Ascending aorta (tissue), 2 donors: ENCODE measurements at regions not wholly inside any gene's neighbourhood (a gene's known extent, or its start where the extent isn't known, plus 50 kb on each side); places are given as distances from the start of the nearest gene placed in this dataset.

Experiments used
- DNase-seq, 2 donors: peaks; one replicate each; pipeline ENCODE4 v3.0.0-alpha.2; 2019; ENCODE audit warnings: low spot score in 2 of 2
- H3K27ac ChIP-seq, 2 donors: fragments of 200-600 bp; sonication (generic); one replicate each; pipeline ENCODE4 v1.5.1; 2016 to 2017; ENCODE audit warnings: mild to moderate bottlenecking in 1 of 2
- H3K27me3 ChIP-seq: fragments of 200-600 bp; sonication (generic); one replicate; pipeline ENCODE4 v1.5.1; 2017
- H3K36me3 ChIP-seq, 2 donors: fragments of 200-600 bp; sonication (generic); one replicate each; pipeline ENCODE4 v1.5.1; 2016
- H3K4me1 ChIP-seq, 2 donors: fragments of 200-600 bp; sonication (generic); one replicate each; pipeline ENCODE4 v1.5.1; 2016 to 2017; ENCODE audit warnings: mild to moderate bottlenecking in 1 of 2
- H3K4me3 ChIP-seq, 2 donors: fragments of 200-600 bp; sonication (generic); one replicate each; pipeline ENCODE4 v1.5.1; 2016 to 2017; ENCODE audit warnings: mild to moderate bottlenecking in 1 of 2
- H3K9me3 ChIP-seq, 2 donors: fragments of 200-600 bp; sonication (generic); one replicate each; pipeline ENCODE4 v1.5.1; 2016
- CTCF ChIP-seq, 3 experiments: fragments of 200-600 bp in 2 of 3; fragments of 450-650 bp in 1 of 3; sonication (generic) in 2 of 3; IDR thresholded peaks; one replicate each; pipeline ENCODE4 v1.5.1; 2016 to 2019; ENCODE audit warnings: antibody characterized with exemption in 3 of 3, mild to moderate bottlenecking in 1 of 3, moderate library complexity in 1 of 3
- intact Hi-C: fragments of 100-400 bp; cut with DNase I; formaldehyde crosslinking; loops from one replicate; pipeline ENCODE4 v1.15.1; 2023

GRCh38 chr13:65090186-65090585, 2139.9 kb downstream of the PCDH9 start:
- DNase-seq: no peak
- intact Hi-C loops: no loop called here
- no peak overlapping the region for H3K4me3 ChIP-seq
- no peaks in the 10 kb centered on the region for H3K36me3 ChIP-seq
- H3K27ac ChIP-seq: no peak overlapping the region
- no peak for TF ChIP-seq CTCF (IDR thresholded peaks at IDR 0.05)
- no peaks in the 10 kb centered on the region for H3K9me3 ChIP-seq
- no peaks in the 10 kb centered on the region for H3K4me1 ChIP-seq
- no peaks in the 10 kb centered on the region for H3K27me3 ChIP-seq

- no peak overlapping the region for H3K4me3 ChIP-seq
- no peak for TF ChIP-seq CTCF (IDR thresholded peaks at IDR 0.05)
- intact Hi-C loops: no loop called here
- H3K9me3 ChIP-seq: no peaks in the 10 kb centered on the region
- H3K4me1 ChIP-seq: no peaks in the 10 kb centered on the region
- no peaks in the 10 kb centered on the region for H3K27me3 ChIP-seq
- no peak overlapping the region for H3K27ac ChIP-seq
- no peak for DNase-seq
- H3K36me3 ChIP-seq: no peaks in the 10 kb centered on the region
These were observed 2141.2 kb downstream of the PCDH9 start for GRCh38 chr13:65088906-65089305.

GRCh38 chr13:65085977-65086376, 2144.2 kb downstream of the PCDH9 start:
- intact Hi-C loops: no loop called here
- no peak for TF ChIP-seq CTCF (IDR thresholded peaks at IDR 0.05)
- no peak overlapping the region for H3K27ac ChIP-seq
- H3K4me1 ChIP-seq: no peaks in the 10 kb centered on the region
- H3K27me3 ChIP-seq: no peaks in the 10 kb centered on the region
- DNase-seq: no peak
- no peaks in the 10 kb centered on the region for H3K9me3 ChIP-seq
- no peaks in the 10 kb centered on the region for H3K36me3 ChIP-seq
- H3K4me3 ChIP-seq: no peak overlapping the region

GRCh38 chr13:65074248-65074647, 2155.9 kb downstream of the PCDH9 start:
- Histone ChIP-seq H3K4me1 (no peaks in the 10 kb centered on the region), H3K36me3 (no peaks in the 10 kb centered on the region)

GRCh38 chr13:65064967-65065366, 2165.2 kb downstream of the PCDH9 start:
- no peaks in the 10 kb centered on the region for H3K9me3 ChIP-seq
- H3K27me3 ChIP-seq: no peaks in the 10 kb centered on the region
- intact Hi-C loops: no loop called here
- no peaks in the 10 kb centered on the region for H3K4me1 ChIP-seq
- H3K27ac ChIP-seq: no peak overlapping the region
- no peak for TF ChIP-seq CTCF (IDR thresholded peaks at IDR 0.05)
- H3K4me3 ChIP-seq: no peak overlapping the region
- DNase-seq: no peak
- no peaks in the 10 kb centered on the region for H3K36me3 ChIP-seq

More at GRCh38 chr13:65074248-65074647, 2155.9 kb downstream of the PCDH9 start:
- Histone ChIP-seq H3K4me3 (no peak overlapping the region), H3K27me3 (no peaks in the 10 kb centered on the region), H3K27ac (no peak overlapping the region), H3K9me3 (no peaks in the 10 kb centered on the region)
- DNase-seq: no peak
- intact Hi-C loops: no loop called here
- no peak for TF ChIP-seq CTCF (IDR thresholded peaks at IDR 0.05)

GRCh38 chr13:65063753-65064152, 2166.4 kb downstream of the PCDH9 start:
- intact Hi-C loops: no loop called here
- Histone ChIP-seq H3K4me3 (no peak overlapping the region), H3K36me3 (no peaks in the 10 kb centered on the region), H3K4me1 (no peaks in the 10 kb centered on the region), H3K9me3 (no peaks in the 10 kb centered on the region), H3K27ac (no peak overlapping the region), H3K27me3 (no peaks in the 10 kb centered on the region)
- TF ChIP-seq CTCF (IDR thresholded peaks at IDR 0.05): no peak
- DNase-seq: no peak
